MM.1S (cell line): ENCODE measurements at regions not wholly inside any gene's neighbourhood (a gene's known extent, or its start where the extent isn't known, plus 50 kb on each side); places are given as distances from the start of the nearest gene placed in this dataset.

ENCODE experiments used
- EZH2 ChIP-seq: fragments of 300-600 bp; sonication (generic); optimal IDR thresholded peaks from 2 replicates; pipeline ENCODE3; 2017; ENCODE audit warnings: low read depth, mild to moderate bottlenecking, antibody characterized with exemption, low read length, mixed read lengths
- TF ChIP-seq, protein P1 (sequence below): fragments of 300-600 bp; sonication (generic); IDR thresholded peaks from 2 replicates; pipeline ENCODE4 v1.5.1; 2016; ENCODE audit warnings: antibody characterized with exemption, low read length, mixed read lengths

DNA sequence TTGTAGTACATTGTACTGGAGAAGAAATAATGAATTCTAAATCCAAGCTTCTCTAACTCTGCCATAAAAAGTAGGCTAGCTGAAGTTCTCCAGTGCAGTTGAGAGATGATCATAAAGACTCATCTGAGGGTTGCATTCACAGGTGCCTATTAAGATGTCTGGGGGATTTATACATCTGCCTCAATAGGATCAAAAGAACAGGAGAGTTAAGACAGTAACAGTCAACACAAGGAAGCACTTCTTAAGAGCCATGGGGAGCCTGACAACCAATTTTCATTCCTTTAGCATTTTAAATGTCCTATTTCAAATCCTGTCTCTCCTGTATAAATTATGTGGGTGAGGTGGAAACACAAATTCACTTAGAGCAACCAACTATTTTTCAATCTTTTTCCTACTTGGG is 432.4 kb upstream of the NWD2 start:
- TF ChIP-seq, protein P1, sequence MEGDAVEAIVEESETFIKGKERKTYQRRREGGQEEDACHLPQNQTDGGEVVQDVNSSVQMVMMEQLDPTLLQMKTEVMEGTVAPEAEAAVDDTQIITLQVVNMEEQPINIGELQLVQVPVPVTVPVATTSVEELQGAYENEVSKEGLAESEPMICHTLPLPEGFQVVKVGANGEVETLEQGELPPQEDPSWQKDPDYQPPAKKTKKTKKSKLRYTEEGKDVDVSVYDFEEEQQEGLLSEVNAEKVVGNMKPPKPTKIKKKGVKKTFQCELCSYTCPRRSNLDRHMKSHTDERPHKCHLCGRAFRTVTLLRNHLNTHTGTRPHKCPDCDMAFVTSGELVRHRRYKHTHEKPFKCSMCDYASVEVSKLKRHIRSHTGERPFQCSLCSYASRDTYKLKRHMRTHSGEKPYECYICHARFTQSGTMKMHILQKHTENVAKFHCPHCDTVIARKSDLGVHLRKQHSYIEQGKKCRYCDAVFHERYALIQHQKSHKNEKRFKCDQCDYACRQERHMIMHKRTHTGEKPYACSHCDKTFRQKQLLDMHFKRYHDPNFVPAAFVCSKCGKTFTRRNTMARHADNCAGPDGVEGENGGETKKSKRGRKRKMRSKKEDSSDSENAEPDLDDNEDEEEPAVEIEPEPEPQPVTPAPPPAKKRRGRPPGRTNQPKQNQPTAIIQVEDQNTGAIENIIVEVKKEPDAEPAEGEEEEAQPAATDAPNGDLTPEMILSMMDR, result no peak
- TF ChIP-seq EZH2, result no peak
